Esophagus squamous epithelium (tissue), 5 donors: ENCODE measurements at regions not wholly inside any gene's neighbourhood (a gene's known extent, or its start where the extent isn't known, plus 50 kb on each side); places are given as distances from the start of the nearest gene placed in this dataset.
"Not testable (repeated sequence)": the region's sequence is repeated elsewhere in the genome, so short reads cannot be mapped to it uniquely, and the experiment has no call there.

Experiments
- DNase-seq: peaks from one replicate; lab custom pipeline; 2025; lab: John Stamatoyannopoulos, UW
- H3K27ac ChIP-seq, 4 donors: fragments of 200-600 bp; sonication (generic); one replicate each; pipeline ENCODE4 v1.5.1; 2016 to 2019; ENCODE audit warnings: mild to moderate bottlenecking in 1 of 4
- H3K27me3 ChIP-seq, 4 donors: fragments of 200-600 bp; sonication (generic); 1 replicate in 3 of 4; 2 replicates in 1 of 4; pipeline versions ENCODE4 v1.5.1 to v1.6.0; 2017 to 2021; ENCODE audit warnings: antibody characterized with exemption in 1 of 4
- H3K36me3 ChIP-seq, 3 donors: fragments of 200-600 bp; sonication (generic); one replicate each; pipeline ENCODE4 v1.5.1; 2016 to 2019
- H3K4me1 ChIP-seq, 3 donors: fragments of 200-600 bp; sonication (generic); one replicate each; pipeline ENCODE4 v1.5.1; 2017 to 2019
- H3K4me3 ChIP-seq, 4 donors: fragments of 200-600 bp; sonication (generic); 1 replicate in 3 of 4; 2 replicates in 1 of 4; pipeline ENCODE4 v1.5.1; 2016 to 2019; ENCODE audit warnings: mild to moderate bottlenecking in 2 of 4, moderate library complexity in 1 of 4
- H3K9me3 ChIP-seq, 3 donors: fragments of 200-600 bp; sonication (generic); one replicate each; pipeline ENCODE4 v1.5.1; 2016 to 2019
- POLR2A ChIP-seq, 4 donors: fragments of 450-650 bp; IDR thresholded peaks; one replicate each; pipeline ENCODE4 v1.6.1; 2017; ENCODE audit warnings: antibody characterized with exemption in 4 of 4, mild to moderate bottlenecking in 4 of 4, moderate library complexity in 3 of 4
- WGBS, 2 donors: methylation state at CpG; one replicate each; pipeline ENCODE4 v1.1.5; 2018; 5-methylcytosine and 5-hydroxymethylcytosine counted together
- intact Hi-C: fragments of 100-400 bp; cut with DNase I; formaldehyde crosslinking; loops from one replicate; pipeline ENCODE4 v1.15.0; 2022
- TF ChIP-seq, protein P1 (sequence below), 6 experiments: fragments of 450-650 bp in 4 of 6; fragments of 200-600 bp in 2 of 6; sonication (generic) in 2 of 6; IDR thresholded peaks; one replicate each; pipeline ENCODE4 v1.5.1; 2016 to 2019; ENCODE audit warnings: antibody characterized with exemption in 6 of 6, mild to moderate bottlenecking in 4 of 6, moderate library complexity in 4 of 6
- donor health status: DM: yes; HTN: yes; CAD: no.

DNA sequence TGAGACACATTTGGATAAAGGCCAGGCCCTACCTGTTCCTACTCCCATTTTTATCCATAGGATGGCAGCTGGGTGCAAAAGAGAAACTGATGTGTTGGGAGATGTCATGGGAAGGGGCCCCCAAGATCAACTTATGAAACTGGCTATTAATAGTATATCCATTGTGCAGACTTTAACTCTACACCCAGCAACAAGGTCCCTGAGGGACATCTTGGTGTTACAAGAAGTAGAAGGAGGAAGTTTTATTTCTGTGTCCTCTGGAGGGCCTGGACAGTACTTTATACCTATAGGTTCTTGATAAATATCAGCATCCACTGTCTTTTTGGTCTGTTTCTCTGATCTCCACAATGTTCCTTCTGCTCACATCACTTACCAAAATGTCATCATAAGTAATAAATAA lies 84.6 kb downstream of the BTG1 start:
- Histone ChIP-seq H3K36me3 (no peaks in the 10 kb centered on the region), H3K27me3 (no peaks in the 10 kb centered on the region), H3K27ac (no peak overlapping the region), H3K9me3 (no peaks in the 10 kb centered on the region), H3K4me1 (peaks cover 0 to 26% (median 10%) of the 10 kb centered on the region in 3 donors), H3K4me3 (no peak overlapping the region)
- intact Hi-C loops: no loop called here
- no peak for TF ChIP-seq POLR2A (IDR thresholded peaks at IDR 0.05)
- TF ChIP-seq, protein P1, sequence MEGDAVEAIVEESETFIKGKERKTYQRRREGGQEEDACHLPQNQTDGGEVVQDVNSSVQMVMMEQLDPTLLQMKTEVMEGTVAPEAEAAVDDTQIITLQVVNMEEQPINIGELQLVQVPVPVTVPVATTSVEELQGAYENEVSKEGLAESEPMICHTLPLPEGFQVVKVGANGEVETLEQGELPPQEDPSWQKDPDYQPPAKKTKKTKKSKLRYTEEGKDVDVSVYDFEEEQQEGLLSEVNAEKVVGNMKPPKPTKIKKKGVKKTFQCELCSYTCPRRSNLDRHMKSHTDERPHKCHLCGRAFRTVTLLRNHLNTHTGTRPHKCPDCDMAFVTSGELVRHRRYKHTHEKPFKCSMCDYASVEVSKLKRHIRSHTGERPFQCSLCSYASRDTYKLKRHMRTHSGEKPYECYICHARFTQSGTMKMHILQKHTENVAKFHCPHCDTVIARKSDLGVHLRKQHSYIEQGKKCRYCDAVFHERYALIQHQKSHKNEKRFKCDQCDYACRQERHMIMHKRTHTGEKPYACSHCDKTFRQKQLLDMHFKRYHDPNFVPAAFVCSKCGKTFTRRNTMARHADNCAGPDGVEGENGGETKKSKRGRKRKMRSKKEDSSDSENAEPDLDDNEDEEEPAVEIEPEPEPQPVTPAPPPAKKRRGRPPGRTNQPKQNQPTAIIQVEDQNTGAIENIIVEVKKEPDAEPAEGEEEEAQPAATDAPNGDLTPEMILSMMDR (IDR thresholded peaks at IDR 0.05): no peak
- no peak for DNase-seq

DNA sequence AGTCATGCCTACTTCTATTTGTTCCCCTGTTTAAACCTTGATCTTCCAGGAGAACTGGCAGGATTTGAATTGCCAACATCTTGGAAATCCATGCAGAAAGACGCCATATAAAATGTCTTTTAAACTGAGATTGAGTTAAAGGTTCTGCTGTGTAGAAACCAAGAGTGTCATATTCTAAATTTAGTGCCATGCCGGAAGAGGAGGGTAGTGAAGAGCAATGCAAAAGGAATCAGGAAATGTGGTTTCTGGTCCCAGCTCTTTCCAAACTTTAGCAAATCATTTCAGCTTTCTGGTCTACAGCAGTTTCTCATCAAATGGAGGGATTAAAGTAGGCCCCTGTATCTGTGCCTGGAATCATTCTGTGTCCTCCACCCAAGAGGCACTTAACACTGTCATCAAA lies 85.7 kb downstream of the BTG1 start:
- Histone ChIP-seq H3K9me3 (no peaks in the 10 kb centered on the region), H3K27ac (peak overlapping the region in 1 of 4 donors; percentile 23), H3K4me1 (peaks cover 0 to 24% (median 8%) of the 10 kb centered on the region in 3 donors), H3K27me3 (no peaks in the 10 kb centered on the region), H3K4me3 (no peak overlapping the region), H3K36me3 (no peaks in the 10 kb centered on the region)
- no peak for DNase-seq
- TF ChIP-seq, protein P1 (IDR thresholded peaks at IDR 0.05): no peak
- no peak for TF ChIP-seq POLR2A (IDR thresholded peaks at IDR 0.05)
- intact Hi-C loops: no loop called here
- 61 to 63% methylated on average over 2 of the region's 2 CpGs for WGBS, 2 donors

DNA sequence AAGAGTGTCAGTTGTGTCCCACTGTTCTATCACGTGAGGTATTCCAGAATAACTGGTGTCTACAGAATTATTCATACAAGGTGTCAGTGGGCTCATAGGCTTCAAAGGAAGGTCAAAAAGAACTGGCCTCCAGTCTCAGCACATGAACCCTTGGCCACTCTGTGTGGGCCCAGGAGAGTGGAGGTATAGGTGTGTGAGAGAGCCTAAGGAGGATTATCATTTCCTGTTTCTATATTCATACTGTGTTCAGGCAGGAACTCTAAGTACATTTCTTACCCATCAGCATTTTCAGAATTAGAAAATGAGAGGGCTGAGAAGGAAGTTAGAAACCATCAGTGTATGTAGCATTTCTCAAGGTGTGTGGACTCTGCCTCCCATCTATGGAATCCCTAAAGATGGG lies 87.0 kb downstream of the BTG1 start:
- Histone ChIP-seq H3K4me1 (peaks cover 0 to 11% (median 3%) of the 10 kb centered on the region in 3 donors), H3K27ac (no peak overlapping the region), H3K36me3 (no peaks in the 10 kb centered on the region), H3K27me3 (no peaks in the 10 kb centered on the region), H3K4me3 (no peak overlapping the region), H3K9me3 (no peaks in the 10 kb centered on the region)
- TF ChIP-seq POLR2A (IDR thresholded peaks at IDR 0.05): no peak
- TF ChIP-seq, protein P1 (IDR thresholded peaks at IDR 0.05): no peak
- WGBS, 2 donors: 77 to 100% methylated on average over 1 of the region's 1 CpG
- intact Hi-C loops: no loop called here
- no peak for DNase-seq

DNA sequence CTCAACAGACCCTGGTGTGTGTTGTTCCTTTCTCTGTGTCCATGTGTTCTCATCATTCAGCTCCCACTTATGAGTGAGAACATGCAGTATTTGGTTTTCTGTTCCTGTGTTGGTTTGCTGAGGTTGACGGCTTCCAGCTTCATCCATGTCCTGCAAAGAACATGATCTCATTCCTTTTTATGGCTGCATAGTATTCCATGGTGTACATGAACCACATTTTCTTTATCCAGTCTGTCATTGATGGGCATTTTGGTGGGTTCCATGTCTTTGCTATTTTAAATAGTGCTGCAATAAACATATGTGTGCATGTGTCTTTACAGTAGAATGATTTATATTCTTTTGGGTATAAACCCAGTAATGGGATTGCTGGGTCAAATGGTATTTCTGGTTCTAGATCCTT lies 88.9 kb downstream of the BTG1 start:
- H3K9me3 ChIP-seq, intact Hi-C loops, H3K27ac ChIP-seq, H3K27me3 ChIP-seq, H3K4me3 ChIP-seq, H3K4me1 ChIP-seq, DNase-seq, H3K36me3 ChIP-seq: not testable (repeated sequence)
- 83 to 92% methylated on average over 1 of the region's 1 CpG for WGBS, 2 donors

DNA sequence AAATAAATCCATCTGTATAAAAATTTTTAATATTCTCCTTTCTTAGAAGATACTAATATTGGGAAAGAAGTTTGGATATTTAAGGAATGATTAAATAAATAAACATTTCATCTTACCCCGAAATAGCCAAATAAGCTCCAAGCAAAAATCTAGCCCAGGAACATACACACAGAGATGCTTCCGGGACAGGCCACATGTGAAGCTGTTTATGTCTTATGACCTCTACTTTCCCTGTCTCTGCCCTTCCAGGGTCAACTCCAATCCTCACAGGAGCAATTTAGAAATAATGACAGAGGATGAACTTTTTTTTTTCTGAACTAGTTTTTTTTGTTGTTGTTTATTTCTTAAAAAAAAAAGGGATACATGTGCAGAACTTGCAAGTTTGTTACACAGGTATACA lies 89.4 kb downstream of the BTG1 start:
- WGBS, 2 donors: 40 to 59% methylated on average over 2 of the region's 2 CpGs
- Histone ChIP-seq H3K27ac (no peak overlapping the region), H3K27me3 (no peaks in the 10 kb centered on the region), H3K9me3 (no peaks in the 10 kb centered on the region), H3K4me3 (no peak overlapping the region), H3K36me3 (no peaks in the 10 kb centered on the region), H3K4me1 (peaks cover 0 to 9% (median 3%) of the 10 kb centered on the region in 3 donors)
- intact Hi-C loops: no loop called here
- TF ChIP-seq POLR2A (IDR thresholded peaks at IDR 0.05): no peak
- TF ChIP-seq, protein P1 (IDR thresholded peaks at IDR 0.05): no peak
- no peak for DNase-seq

DNA sequence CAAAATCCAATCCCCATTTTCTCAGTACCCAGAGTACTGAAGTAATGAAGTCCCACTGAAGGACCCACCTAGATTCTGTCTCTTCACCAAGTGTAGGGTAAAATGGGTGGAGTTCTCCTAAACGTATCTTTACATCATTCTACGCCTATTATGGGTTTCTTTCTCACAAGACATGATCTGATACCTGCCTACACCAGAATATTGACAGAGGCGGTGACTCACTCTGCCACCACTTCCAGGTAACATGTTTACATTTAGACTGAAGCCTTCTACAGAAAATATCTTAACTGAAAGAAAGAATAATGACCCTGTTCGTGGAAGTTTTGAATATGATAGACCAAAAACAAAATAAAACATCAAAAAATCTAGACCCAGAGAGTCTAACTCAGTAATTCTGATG lies 89.8 kb downstream of the BTG1 start:
- TF ChIP-seq, protein P1 (IDR thresholded peaks at IDR 0.05): no peak
- TF ChIP-seq POLR2A (IDR thresholded peaks at IDR 0.05): peak in 1 of 4 donors; percentile 13
- intact Hi-C loops: no loop called here
- 44 to 45% methylated on average over 4 of the region's 4 CpGs for whole genome bisulfite sequencing, 2 donors
- H3K9me3 ChIP-seq: no peaks in the 10 kb centered on the region
- H3K36me3 ChIP-seq: no peaks in the 10 kb centered on the region
- DNase-seq: no peak
- H3K4me3 ChIP-seq: no peak overlapping the region
- H3K27me3 ChIP-seq: no peaks in the 10 kb centered on the region
- no peak overlapping the region for H3K27ac ChIP-seq
- H3K4me1 ChIP-seq: peaks cover 0 to 9% (median 3%) of the 10 kb centered on the region in 3 donors
